ENCODE measurements at regions not wholly inside any gene's neighbourhood (a gene's known extent, or its start where the extent isn't known, plus 50 kb on each side); places are given as distances from the start of the nearest gene placed in this dataset.

DNA sequence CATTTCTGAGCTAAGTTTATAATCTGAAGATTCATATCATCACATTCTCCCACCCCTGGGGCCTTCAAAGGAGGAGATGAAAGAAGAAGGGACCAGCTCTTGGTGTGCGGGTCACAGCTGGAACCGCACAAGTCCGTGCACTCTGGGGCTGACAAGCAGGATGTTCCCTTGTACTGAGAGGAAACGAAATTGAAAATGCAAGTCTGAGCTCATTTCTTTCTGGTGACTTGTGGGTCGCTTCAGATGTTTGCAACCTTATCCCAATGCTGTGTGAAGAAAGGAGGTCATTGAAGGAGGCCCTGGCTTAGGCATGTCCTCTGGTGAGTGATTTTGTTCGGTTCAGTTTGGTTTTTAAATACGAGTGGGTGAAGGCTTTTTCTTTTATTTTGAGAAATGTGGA, 59.6 kb downstream of the C9orf152 start:
- Histone ChIP-seq H3K27ac (ENCODE audit: low read depth, low read length) (no peak overlapping the region), H3K36me3 (ENCODE audit: control insufficient read depth, insufficient read depth, low read length) (peaks cover 6% of the 10 kb centered on the region; the same call in 1 of the 2 replicates), H3K27me3 (ENCODE audit: control insufficient read depth, insufficient read depth, low read length) (no peaks in the 10 kb centered on the region), H3K4me1 (ENCODE audit: control insufficient read depth, insufficient read depth, low read length) (no peaks in the 10 kb centered on the region), H3K4me3 (ENCODE audit: low read depth, low read length) (no peak overlapping the region), H3K9me3 (ENCODE audit: control insufficient read depth, insufficient read depth, low read length) (no peaks in the 10 kb centered on the region), H3K9ac (ENCODE audit: low read depth, low read length) (no peak overlapping the region)

DNA sequence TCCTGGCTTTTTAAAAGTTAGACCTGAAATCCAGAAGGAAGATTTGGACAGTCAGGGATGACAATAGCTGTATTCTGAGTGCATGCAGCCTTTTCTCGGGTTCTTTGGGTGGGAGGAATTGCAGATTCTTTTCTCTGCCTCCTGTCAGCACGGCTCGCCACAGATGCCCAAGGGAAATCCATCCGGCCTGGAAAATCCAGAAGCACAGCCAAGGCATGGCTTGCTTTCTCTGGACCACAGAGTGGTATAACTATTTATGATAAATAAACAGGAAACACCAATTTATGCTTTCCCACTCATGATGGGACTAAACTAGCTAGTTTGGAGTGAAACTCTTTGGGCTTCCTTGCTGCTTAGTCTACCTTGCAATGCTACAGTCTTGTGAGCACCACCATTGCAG, 59.1 kb downstream of the C9orf152 start:
- Histone ChIP-seq H3K27me3 (ENCODE audit: control insufficient read depth, insufficient read depth, low read length) (no peaks in the 10 kb centered on the region), H3K27ac (ENCODE audit: low read depth, low read length) (no peak overlapping the region), H3K4me3 (ENCODE audit: low read depth, low read length) (no peak overlapping the region), H3K36me3 (ENCODE audit: control insufficient read depth, insufficient read depth, low read length) (peaks cover 6% of the 10 kb centered on the region; the same call in 1 of the 2 replicates), H3K4me1 (ENCODE audit: control insufficient read depth, insufficient read depth, low read length) (no peaks in the 10 kb centered on the region), H3K9me3 (ENCODE audit: control insufficient read depth, insufficient read depth, low read length) (no peaks in the 10 kb centered on the region), H3K9ac (ENCODE audit: low read depth, low read length) (no peak overlapping the region)

Measured in HUES48 (cell line).